Kidney (tissue), 13 donors: ENCODE measurements at regions not wholly inside any gene's neighbourhood (a gene's known extent, or its start where the extent isn't known, plus 50 kb on each side); places are given as distances from the start of the nearest gene placed in this dataset.

Experiments used
- DNase-seq, 5 donors: peaks; one replicate each; pipeline ENCODE4 v3.0.0-alpha.2; 2013 to 2020
- FAIRE-seq: peaks from 2 replicates; lab custom pipeline; 2012; peaks lifted over from hg19 to GRCh38; lab: Jason Lieb, UNC
- H3K27ac ChIP-seq, 2 donors: one replicate each; pipeline ENCODE4 v1.7.0; 2013; ENCODE audit warnings: low read depth in 2 of 2, low read length in 2 of 2, inconsistent platforms in 1 of 2
- H3K27me3 ChIP-seq: one replicate; pipeline ENCODE4 v1.7.1; 2013; ENCODE audit warnings: low read length, inconsistent platforms; ENCODE audit not compliant: control insufficient read depth, insufficient read depth
- H3K36me3 ChIP-seq, 3 donors: one replicate each; pipeline versions ENCODE4 v1.7.0 to v1.7.1; 2013; ENCODE audit warnings: low read length in 3 of 3, control low read depth in 1 of 3, inconsistent platforms in 1 of 3; ENCODE audit not compliant: insufficient read depth in 3 of 3, control insufficient read depth in 2 of 3
- H3K4me1 ChIP-seq, 3 donors: one replicate each; pipeline versions ENCODE4 v1.7.0 to v1.7.1; 2013; ENCODE audit warnings: low read length in 3 of 3, inconsistent platforms in 1 of 3, low read depth in 1 of 3; ENCODE audit not compliant: control insufficient read depth in 2 of 3, insufficient read depth in 2 of 3
- H3K4me3 ChIP-seq, 3 donors: one replicate each; pipeline versions ENCODE4 v1.7.0 to v1.8.1; 2013; ENCODE audit warnings: low read length in 3 of 3, control low read depth in 1 of 3, inconsistent platforms in 1 of 3
- H3K9ac ChIP-seq, 3 donors: one replicate each; pipeline versions ENCODE4 v1.7.0 to v1.7.1; 2013; ENCODE audit warnings: low read length in 3 of 3, control low read depth in 1 of 3, inconsistent platforms in 1 of 3
- H3K9me3 ChIP-seq, 3 donors: one replicate each; pipeline versions ENCODE4 v1.7.0 to v1.7.1; 2013; ENCODE audit warnings: low read length in 3 of 3, control low read depth in 1 of 3, inconsistent platforms in 1 of 3; ENCODE audit not compliant: control insufficient read depth in 2 of 3, insufficient read depth in 1 of 3
- CTCF ChIP-seq: IDR thresholded peaks from 3 replicates; pipeline ENCODE4 v1.5.1; 2012; ENCODE audit warnings: mild to moderate bottlenecking, moderate library complexity, borderline replicate concordance; ENCODE audit not compliant: insufficient read depth; ENCODE audit errors: extremely low read depth
- intact Hi-C: fragments of 100-400 bp; cut with DNase I; formaldehyde crosslinking; loops from one replicate; pipeline ENCODE4 v1.11.1; 2022
- donor health status: control.
- donor health status: control.
- donor health status: control.
- donor health status: control.
- donor health status: control.
- donor health status: DM: yes; HTN: yes; CAD: no.
- donor health status: Normal renal cell carcinoma (clear cell type).

- Histone ChIP-seq H3K27me3 (no peaks in the 10 kb centered on the region), H3K9ac (no peak overlapping the region), H3K4me1 (no peaks in the 10 kb centered on the region), H3K9me3 (peaks cover 0 to 5% (median 0%) of the 10 kb centered on the region in 3 donors), H3K4me3 (no peak overlapping the region), H3K27ac (no peak overlapping the region), H3K36me3 (no peaks in the 10 kb centered on the region)
- no peak for FAIRE-seq
- DNase-seq = no peak
- TF ChIP-seq CTCF = no peak
- intact Hi-C loops = no loop called here
These were observed 289.5 kb upstream of the C11orf87 start for GRCh38 chr11:109132539-109132938.

- no peak overlapping the region for H3K4me3 ChIP-seq
- H3K4me1 ChIP-seq = no peaks in the 10 kb centered on the region
- DNase-seq (no peak), FAIRE-seq (no peak)
- H3K36me3 ChIP-seq = no peaks in the 10 kb centered on the region
- no peak overlapping the region for H3K9ac ChIP-seq
- TF ChIP-seq CTCF = no peak
- peaks cover 0 to 5% (median 0%) of the 10 kb centered on the region in 3 donors for H3K9me3 ChIP-seq
- H3K27ac ChIP-seq = no peak overlapping the region
- H3K27me3 ChIP-seq = no peaks in the 10 kb centered on the region
- intact Hi-C loops = no loop called here
These were observed 288.8 kb upstream of the C11orf87 start for GRCh38 chr11:109133159-109133558.

GRCh38 chr11:109135627-109136026, 286.4 kb upstream of the C11orf87 start:
- Histone ChIP-seq H3K36me3 (no peaks in the 10 kb centered on the region), H3K4me1 (no peaks in the 10 kb centered on the region), H3K27ac (no peak overlapping the region), H3K9ac (no peak overlapping the region), H3K9me3 (peaks cover 0 to 5% (median 0%) of the 10 kb centered on the region in 3 donors), H3K4me3 (no peak overlapping the region), H3K27me3 (no peaks in the 10 kb centered on the region)
- intact Hi-C loops = no loop called here
- no peak for TF ChIP-seq CTCF
- DNase-seq (no peak), FAIRE-seq (no peak)

GRCh38 chr11:109138196-109138595, 283.8 kb upstream of the C11orf87 start:
- Histone ChIP-seq H3K9me3 (peaks cover 0 to 5% (median 0%) of the 10 kb centered on the region in 3 donors), H3K36me3 (no peaks in the 10 kb centered on the region), H3K4me1 (no peaks in the 10 kb centered on the region), H3K27me3 (no peaks in the 10 kb centered on the region), H3K4me3 (no peak overlapping the region), H3K27ac (no peak overlapping the region), H3K9ac (no peak overlapping the region)
- DNase-seq = no peak
- TF ChIP-seq CTCF = no peak
- FAIRE-seq = no peak
- intact Hi-C loops = no loop called here
